ENCODE measurements at regions not wholly inside any gene's neighbourhood (a gene's known extent, or its start where the extent isn't known, plus 50 kb on each side); places are given as distances from the start of the nearest gene placed in this dataset.

DNA sequence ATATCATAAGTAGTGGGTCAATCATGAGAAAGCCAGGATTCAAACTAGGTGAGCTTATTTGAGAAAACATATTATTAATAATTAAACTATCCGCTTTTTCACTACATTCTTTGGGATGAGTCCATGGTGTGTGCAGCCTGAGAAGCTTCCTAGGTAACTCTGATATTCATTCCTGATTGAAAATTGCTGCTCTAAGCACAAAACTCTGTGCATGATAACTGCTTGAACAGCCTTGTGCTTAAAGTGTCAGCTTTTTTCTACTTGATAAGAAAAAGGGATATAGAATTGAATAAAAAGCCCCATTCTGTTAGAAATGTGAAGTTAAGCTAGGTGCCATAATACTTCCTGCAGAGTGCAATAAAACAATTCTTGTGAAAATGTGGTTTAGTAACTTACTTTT lies 343.5 kb upstream of the LUZP2 start:
- Histone ChIP-seq H3K4me3 (replicated peaks in 1 of 4; ENCODE audit: control extremely low read depth in 1 of 4, insufficient read depth in 1 of 4, low read depth in 3 of 4, low read length in 4 of 4) (no peak overlapping the region), H3K9ac (ENCODE audit: insufficient read depth, low read length) (no peak overlapping the region), H2AFZ (ENCODE audit: low read length) (no peak overlapping the region), H3K9me3 (ENCODE audit: control insufficient read depth, insufficient read depth, low read depth, low read length) (no peaks in the 10 kb centered on the region), H3K27me3 (ENCODE audit: control insufficient read depth, insufficient read depth, low read length) (no peaks in the 10 kb centered on the region), H3K4me2 (ENCODE audit: extremely low read depth, insufficient read depth, low read length) (no peak overlapping the region), H3K27ac (ENCODE audit: insufficient read depth, low read length) (no peak overlapping the region), H3K4me1 (ENCODE audit: control insufficient read depth, extremely low read depth, insufficient read depth, low read length) (no peaks in the 10 kb centered on the region), H3K79me2 (ENCODE audit: control insufficient read depth, insufficient read depth, low read length) (no peaks in the 10 kb centered on the region), H4K20me1 (ENCODE audit: control insufficient read depth, extremely low read depth, insufficient read depth, low read length) (no peaks in the 10 kb centered on the region), H3K36me3 (ENCODE audit: control insufficient read depth, insufficient read depth, low read length) (no peaks in the 10 kb centered on the region)
- TF ChIP-seq, protein P1, sequence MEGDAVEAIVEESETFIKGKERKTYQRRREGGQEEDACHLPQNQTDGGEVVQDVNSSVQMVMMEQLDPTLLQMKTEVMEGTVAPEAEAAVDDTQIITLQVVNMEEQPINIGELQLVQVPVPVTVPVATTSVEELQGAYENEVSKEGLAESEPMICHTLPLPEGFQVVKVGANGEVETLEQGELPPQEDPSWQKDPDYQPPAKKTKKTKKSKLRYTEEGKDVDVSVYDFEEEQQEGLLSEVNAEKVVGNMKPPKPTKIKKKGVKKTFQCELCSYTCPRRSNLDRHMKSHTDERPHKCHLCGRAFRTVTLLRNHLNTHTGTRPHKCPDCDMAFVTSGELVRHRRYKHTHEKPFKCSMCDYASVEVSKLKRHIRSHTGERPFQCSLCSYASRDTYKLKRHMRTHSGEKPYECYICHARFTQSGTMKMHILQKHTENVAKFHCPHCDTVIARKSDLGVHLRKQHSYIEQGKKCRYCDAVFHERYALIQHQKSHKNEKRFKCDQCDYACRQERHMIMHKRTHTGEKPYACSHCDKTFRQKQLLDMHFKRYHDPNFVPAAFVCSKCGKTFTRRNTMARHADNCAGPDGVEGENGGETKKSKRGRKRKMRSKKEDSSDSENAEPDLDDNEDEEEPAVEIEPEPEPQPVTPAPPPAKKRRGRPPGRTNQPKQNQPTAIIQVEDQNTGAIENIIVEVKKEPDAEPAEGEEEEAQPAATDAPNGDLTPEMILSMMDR (conservative IDR thresholded peaks at IDR 0.05 in 1 of 2, IDR thresholded peaks at IDR 0.05 in 1 of 2; ENCODE audit: low read depth in 1 of 2, low read length in 2 of 2), result no peak
- TF ChIP-seq EZH2 (IDR thresholded peaks at IDR 0.05; ENCODE audit: low read length, missing control alignments), result no peak
- no peak for DNase-seq (ENCODE audit: low read depth in 2 of 2)

DNA sequence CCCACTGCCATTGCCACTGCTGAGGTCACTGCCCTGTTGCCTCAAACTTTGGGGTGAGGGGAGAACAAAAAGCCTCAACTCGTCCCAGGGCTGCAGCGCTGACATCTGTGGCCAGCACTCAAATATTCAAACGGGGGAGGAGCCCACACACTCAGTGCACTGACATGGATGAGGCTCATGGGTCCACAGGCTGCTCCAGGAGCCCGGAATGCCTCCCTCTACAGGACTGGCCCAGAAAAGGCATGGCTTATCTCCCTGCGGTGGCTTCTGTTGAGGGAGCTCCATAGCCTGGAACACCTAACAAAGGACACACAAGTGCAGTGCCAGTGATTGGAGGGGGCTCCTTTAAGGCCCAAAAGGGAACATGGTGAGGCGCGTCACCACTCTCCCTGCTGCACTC lies 341.1 kb upstream of the LUZP2 start:
- no peaks in the 10 kb centered on the region for H3K27me3 ChIP-seq (ENCODE audit: control insufficient read depth, insufficient read depth, low read length)
- H2AFZ ChIP-seq (ENCODE audit: low read length), result no peak overlapping the region
- H3K4me2 ChIP-seq (ENCODE audit: extremely low read depth, insufficient read depth, low read length), result no peak overlapping the region
- DNase-seq (ENCODE audit: low read depth in 2 of 2), result no peak
- no peaks in the 10 kb centered on the region for H3K4me1 ChIP-seq (ENCODE audit: control insufficient read depth, extremely low read depth, insufficient read depth, low read length)
- no peaks in the 10 kb centered on the region for H3K9me3 ChIP-seq (ENCODE audit: control insufficient read depth, insufficient read depth, low read depth, low read length)
- no peak overlapping the region for H3K9ac ChIP-seq (ENCODE audit: insufficient read depth, low read length)
- no peaks in the 10 kb centered on the region for H3K79me2 ChIP-seq (ENCODE audit: control insufficient read depth, insufficient read depth, low read length)
- no peak overlapping the region for H3K4me3 ChIP-seq (replicated peaks in 1 of 4; ENCODE audit: control extremely low read depth in 1 of 4, insufficient read depth in 1 of 4, low read depth in 3 of 4, low read length in 4 of 4)
- no peaks in the 10 kb centered on the region for H3K36me3 ChIP-seq (ENCODE audit: control insufficient read depth, insufficient read depth, low read length)
- H3K27ac ChIP-seq (ENCODE audit: insufficient read depth, low read length), result no peak overlapping the region
- TF ChIP-seq EZH2 (IDR thresholded peaks at IDR 0.05; ENCODE audit: low read length, missing control alignments), result no peak
- TF ChIP-seq, protein P1 (conservative IDR thresholded peaks at IDR 0.05 in 1 of 2, IDR thresholded peaks at IDR 0.05 in 1 of 2; ENCODE audit: low read depth in 1 of 2, low read length in 2 of 2), result no peak
- H4K20me1 ChIP-seq (ENCODE audit: control insufficient read depth, extremely low read depth, insufficient read depth, low read length), result no peaks in the 10 kb centered on the region

DNA sequence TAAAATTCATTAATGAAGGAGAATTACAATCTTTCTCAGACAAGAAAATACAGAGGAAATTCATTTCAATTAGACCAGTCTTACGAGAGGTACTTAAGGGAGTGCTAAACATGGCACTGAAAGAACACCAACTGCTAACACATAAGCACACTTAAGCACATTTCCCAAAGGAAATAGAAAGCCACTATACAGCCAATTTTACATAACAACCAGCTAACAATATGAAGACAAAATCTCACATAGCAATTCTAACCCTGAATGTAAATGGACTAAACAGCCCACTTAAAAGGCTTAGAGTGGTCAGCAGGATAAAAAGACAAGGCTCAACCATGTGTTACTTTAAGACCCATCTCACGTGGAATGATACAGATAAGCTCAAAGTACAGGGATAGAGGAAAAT lies 339.5 kb upstream of the LUZP2 start:
- Histone ChIP-seq H3K4me1 (ENCODE audit: control insufficient read depth, extremely low read depth, insufficient read depth, low read length) (no peaks in the 10 kb centered on the region), H3K9ac (ENCODE audit: insufficient read depth, low read length) (no peak overlapping the region), H3K4me2 (ENCODE audit: extremely low read depth, insufficient read depth, low read length) (no peak overlapping the region), H4K20me1 (ENCODE audit: control insufficient read depth, extremely low read depth, insufficient read depth, low read length) (no peaks in the 10 kb centered on the region), H3K4me3 (replicated peaks in 1 of 4; ENCODE audit: control extremely low read depth in 1 of 4, insufficient read depth in 1 of 4, low read depth in 3 of 4, low read length in 4 of 4) (no peak overlapping the region), H3K27ac (ENCODE audit: insufficient read depth, low read length) (no peak overlapping the region), H3K79me2 (ENCODE audit: control insufficient read depth, insufficient read depth, low read length) (no peaks in the 10 kb centered on the region), H3K36me3 (ENCODE audit: control insufficient read depth, insufficient read depth, low read length) (no peaks in the 10 kb centered on the region), H2AFZ (ENCODE audit: low read length) (no peak overlapping the region), H3K27me3 (ENCODE audit: control insufficient read depth, insufficient read depth, low read length) (no peaks in the 10 kb centered on the region), H3K9me3 (ENCODE audit: control insufficient read depth, insufficient read depth, low read depth, low read length) (no peaks in the 10 kb centered on the region)
- TF ChIP-seq EZH2 (IDR thresholded peaks at IDR 0.05; ENCODE audit: low read length, missing control alignments), result no peak
- TF ChIP-seq, protein P1 (conservative IDR thresholded peaks at IDR 0.05 in 1 of 2, IDR thresholded peaks at IDR 0.05 in 1 of 2; ENCODE audit: low read depth in 1 of 2, low read length in 2 of 2), result no peak
- DNase-seq (ENCODE audit: low read depth in 2 of 2), result no peak
